Skeletal muscle satellite cell (primary cell): ENCODE measurements at regions not wholly inside any gene's neighbourhood (a gene's known extent, or its start where the extent isn't known, plus 50 kb on each side); places are given as distances from the start of the nearest gene placed in this dataset.

Experiments used
- H3K27me3 ChIP-seq: 2 replicates; pipeline ENCODE4 v1.7.0; 2013; ENCODE audit warnings: low read length; ENCODE audit not compliant: control insufficient read depth, insufficient read depth
- H3K36me3 ChIP-seq: 2 replicates; pipeline ENCODE4 v1.7.0; 2013; ENCODE audit warnings: mild to moderate bottlenecking, control low read depth, low read length; ENCODE audit not compliant: insufficient read depth
- H3K4me1 ChIP-seq: 2 replicates; pipeline ENCODE4 v1.7.0; 2013; ENCODE audit warnings: low read length; ENCODE audit not compliant: control insufficient read depth, insufficient read depth
- H3K4me2 ChIP-seq: 2 replicates; pipeline ENCODE4 v1.7.0; 2013; ENCODE audit warnings: mild to moderate bottlenecking, low read length
- H3K4me3 ChIP-seq: 2 replicates; pipeline ENCODE4 v1.7.0; 2013; ENCODE audit warnings: low read length
- H3K9ac ChIP-seq: 2 replicates; pipeline ENCODE4 v1.7.0; 2013; ENCODE audit warnings: mild to moderate bottlenecking, low read depth, low read length, moderate library complexity
- H3K9me3 ChIP-seq: replicated peaks from 2 replicates; pipeline ENCODE4 v1.7.0; 2013; ENCODE audit warnings: mild to moderate bottlenecking, control low read depth, low read length

- Histone ChIP-seq H3K9ac (no peak overlapping the region), H3K27me3 (no peaks in the 10 kb centered on the region), H3K4me1 (peaks cover 10% of the 10 kb centered on the region), H3K9me3 (no peaks in the 10 kb centered on the region), H3K36me3 (no peaks in the 10 kb centered on the region), H3K4me3 (peak overlapping the region; percentile 38), H3K4me2 (peak overlapping the region; percentile 65)
These were observed 84.5 kb upstream of the ATP10A start for GRCh38 chr15:25947323-25948314.

GRCh38 chr15:25946241-25946805, 83.2 kb upstream of the ATP10A start:
- Histone ChIP-seq H3K27me3 (no peaks in the 10 kb centered on the region), H3K9ac (no peak overlapping the region), H3K9me3 (no peaks in the 10 kb centered on the region), H3K36me3 (no peaks in the 10 kb centered on the region), H3K4me2 (no peak overlapping the region), H3K4me1 (peaks cover 10% of the 10 kb centered on the region), H3K4me3 (no peak overlapping the region)

GRCh38 chr15:25944386-25944785, 81.3 kb upstream of the ATP10A start:
- no peaks in the 10 kb centered on the region for H3K27me3 ChIP-seq
- peaks cover 10% of the 10 kb centered on the region for H3K4me1 ChIP-seq
- H3K4me3 ChIP-seq: no peak overlapping the region
- H3K4me2 ChIP-seq: no peak overlapping the region
- no peak overlapping the region for H3K9ac ChIP-seq
- no peaks in the 10 kb centered on the region for H3K9me3 ChIP-seq
- no peaks in the 10 kb centered on the region for H3K36me3 ChIP-seq

- H3K4me2 ChIP-seq: no peak overlapping the region
- no peak overlapping the region for H3K9ac ChIP-seq
- no peaks in the 10 kb centered on the region for H3K9me3 ChIP-seq
- H3K36me3 ChIP-seq: no peaks in the 10 kb centered on the region
- H3K4me1 ChIP-seq: peaks cover 10% of the 10 kb centered on the region
- no peaks in the 10 kb centered on the region for H3K27me3 ChIP-seq
- H3K4me3 ChIP-seq: no peak overlapping the region
These were observed 80.7 kb upstream of the ATP10A start for GRCh38 chr15:25943831-25944230.

- H3K4me2 ChIP-seq: no peak overlapping the region
These were observed 76.0 kb upstream of the ATP10A start for GRCh38 chr15:25939122-25939521.

GRCh38 chr15:25937796-25938195, 74.7 kb upstream of the ATP10A start:
- Histone ChIP-seq H3K4me2 (no peak overlapping the region), H3K4me3 (no peak overlapping the region), H3K9me3 (no peaks in the 10 kb centered on the region), H3K4me1 (peaks cover 7% of the 10 kb centered on the region), H3K27me3 (no peaks in the 10 kb centered on the region), H3K36me3 (no peaks in the 10 kb centered on the region), H3K9ac (no peak overlapping the region)

More at GRCh38 chr15:25939122-25939521, 76.0 kb upstream of the ATP10A start:
- Histone ChIP-seq H3K36me3 (no peaks in the 10 kb centered on the region), H3K4me3 (no peak overlapping the region), H3K9me3 (no peaks in the 10 kb centered on the region), H3K4me1 (no peaks in the 10 kb centered on the region), H3K9ac (no peak overlapping the region), H3K27me3 (no peaks in the 10 kb centered on the region)

GRCh38 chr15:25936004-25936403, 72.9 kb upstream of the ATP10A start:
- no peaks in the 10 kb centered on the region for H3K9me3 ChIP-seq
- no peaks in the 10 kb centered on the region for H3K36me3 ChIP-seq
- H3K9ac ChIP-seq: no peak overlapping the region
- no peak overlapping the region for H3K4me3 ChIP-seq
- peaks cover 7% of the 10 kb centered on the region for H3K4me1 ChIP-seq
- H3K27me3 ChIP-seq: no peaks in the 10 kb centered on the region
- no peak overlapping the region for H3K4me2 ChIP-seq

GRCh38 chr15:25933456-25934158, 70.5 kb upstream of the ATP10A start:
- H3K4me3 ChIP-seq: peak overlapping the region; percentile 69
- no peaks in the 10 kb centered on the region for H3K9me3 ChIP-seq
- H3K4me2 ChIP-seq: peak overlapping the region; percentile 92
- H3K27me3 ChIP-seq: no peaks in the 10 kb centered on the region
- H3K36me3 ChIP-seq: no peaks in the 10 kb centered on the region
- peak overlapping the region; percentile 64 for H3K9ac ChIP-seq
- H3K4me1 ChIP-seq: peaks cover 7% of the 10 kb centered on the region

GRCh38 chr15:25932696-25933095, 69.6 kb upstream of the ATP10A start:
- no peak overlapping the region for H3K4me3 ChIP-seq
- H3K36me3 ChIP-seq: no peaks in the 10 kb centered on the region
- no peak overlapping the region for H3K9ac ChIP-seq
- H3K4me2 ChIP-seq: no peak overlapping the region
- no peaks in the 10 kb centered on the region for H3K27me3 ChIP-seq
- H3K4me1 ChIP-seq: peaks cover 7% of the 10 kb centered on the region
- H3K9me3 ChIP-seq: no peaks in the 10 kb centered on the region

- Histone ChIP-seq H3K4me1 (peaks cover 7% of the 10 kb centered on the region), H3K4me3 (no peak overlapping the region), H3K27me3 (no peaks in the 10 kb centered on the region), H3K36me3 (no peaks in the 10 kb centered on the region), H3K9me3 (no peaks in the 10 kb centered on the region), H3K4me2 (no peak overlapping the region), H3K9ac (no peak overlapping the region)
These were observed 68.7 kb upstream of the ATP10A start for GRCh38 chr15:25931851-25932250.

- no peaks in the 10 kb centered on the region for H3K27me3 ChIP-seq
- H3K9ac ChIP-seq: no peak overlapping the region
- no peak overlapping the region for H3K4me2 ChIP-seq
- H3K4me1 ChIP-seq: peaks cover 7% of the 10 kb centered on the region
- no peak overlapping the region for H3K4me3 ChIP-seq
- no peaks in the 10 kb centered on the region for H3K9me3 ChIP-seq
- H3K36me3 ChIP-seq: no peaks in the 10 kb centered on the region
These were observed 67.8 kb upstream of the ATP10A start for GRCh38 chr15:25930931-25931330.
